HG02610 (cell line): ENCODE measurements at regions not wholly inside any gene's neighbourhood (a gene's known extent, or its start where the extent isn't known, plus 50 kb on each side); places are given as distances from the start of the nearest gene placed in this dataset.

Source experiments
- ATAC-seq: cut with Tn5 transposase; IDR thresholded peaks from one replicate; pipeline ENCODE4 v1.9.1; 2021; ENCODE audit warnings: mild to moderate bottlenecking, moderate library complexity; ENCODE audit not compliant: unreplicated experiment

DNA sequence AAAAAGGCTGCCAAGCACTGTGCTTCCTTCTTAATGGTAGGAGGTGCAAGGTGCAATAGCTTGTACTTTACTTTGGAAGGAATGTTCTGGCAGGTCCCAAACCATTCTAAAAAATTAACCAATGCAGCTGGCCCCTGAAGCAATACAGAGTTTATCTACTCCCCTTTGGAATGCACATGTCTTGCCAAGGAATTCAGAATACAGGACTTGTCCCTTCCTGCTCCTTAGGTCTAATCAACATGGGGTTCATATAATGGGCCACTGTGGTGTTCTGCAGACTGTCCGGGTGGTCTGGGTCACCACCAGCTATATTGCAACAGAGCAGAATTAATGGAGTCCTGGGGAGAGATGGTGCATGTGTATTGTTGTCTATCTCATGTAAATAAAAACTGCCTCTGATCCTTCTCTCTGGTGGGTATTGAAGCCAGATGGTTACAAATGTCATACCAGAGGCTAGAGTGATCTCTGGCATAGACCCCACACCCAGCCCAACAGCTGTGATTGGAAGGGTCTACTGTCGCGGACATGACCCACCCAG, 112.8 kb downstream of the RIPK4 start:
- no peak for ATAC-seq

DNA sequence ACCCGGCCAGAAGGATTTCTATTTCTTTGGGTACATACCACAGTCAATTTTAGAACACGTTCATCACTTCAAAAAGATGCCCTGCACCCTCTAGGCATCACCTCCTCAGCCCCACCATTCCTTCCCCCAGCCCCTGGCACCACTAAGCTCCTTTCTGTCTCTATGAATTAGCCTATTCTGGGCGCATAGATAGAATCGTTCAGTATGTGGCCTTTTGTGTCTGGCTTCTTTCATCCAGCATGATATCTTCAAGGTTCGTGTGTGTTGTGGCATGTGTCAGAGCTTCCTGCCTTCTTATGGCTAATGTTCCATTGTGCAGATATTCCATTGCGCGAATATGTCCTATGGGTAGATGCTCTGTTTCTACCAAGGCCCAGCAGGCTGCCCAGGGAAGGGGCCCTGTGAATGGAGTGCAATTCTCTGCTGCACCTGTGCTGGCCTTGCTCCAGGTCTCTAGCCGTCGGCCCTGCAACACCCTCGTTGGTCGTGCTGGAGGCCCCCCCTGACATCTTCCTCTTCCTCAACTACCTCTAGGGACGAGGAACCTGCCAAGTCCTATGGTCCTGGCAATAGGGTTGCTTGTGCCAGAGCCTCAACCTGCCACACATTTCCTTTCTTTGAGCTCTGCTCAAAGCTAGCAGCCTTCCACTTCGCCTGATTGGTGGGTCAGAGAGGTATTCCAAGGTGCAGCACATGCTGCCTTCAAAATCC, 113.5 kb downstream of the RIPK4 start:
- ATAC-seq: no peak

DNA sequence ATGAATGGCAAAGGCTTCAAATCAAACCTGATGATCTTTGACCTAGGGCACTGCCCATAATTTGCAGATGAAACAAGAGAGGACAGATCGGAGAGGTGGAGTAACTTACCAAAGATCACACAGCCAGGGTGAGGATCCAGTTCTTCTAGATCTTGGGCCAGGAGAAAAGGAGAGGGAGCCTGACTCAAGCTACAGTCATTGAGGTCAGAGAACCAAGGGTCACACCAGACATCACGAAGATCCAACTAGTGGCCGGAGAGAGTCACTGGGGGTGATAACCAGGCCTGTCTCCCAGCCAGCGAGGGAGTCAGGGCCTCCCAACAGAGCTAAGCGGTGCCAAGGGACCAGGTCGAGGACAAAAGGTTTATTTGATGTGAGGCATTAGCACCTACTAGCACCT, 115.0 kb downstream of the RIPK4 start:
- no peak for ATAC-seq

DNA sequence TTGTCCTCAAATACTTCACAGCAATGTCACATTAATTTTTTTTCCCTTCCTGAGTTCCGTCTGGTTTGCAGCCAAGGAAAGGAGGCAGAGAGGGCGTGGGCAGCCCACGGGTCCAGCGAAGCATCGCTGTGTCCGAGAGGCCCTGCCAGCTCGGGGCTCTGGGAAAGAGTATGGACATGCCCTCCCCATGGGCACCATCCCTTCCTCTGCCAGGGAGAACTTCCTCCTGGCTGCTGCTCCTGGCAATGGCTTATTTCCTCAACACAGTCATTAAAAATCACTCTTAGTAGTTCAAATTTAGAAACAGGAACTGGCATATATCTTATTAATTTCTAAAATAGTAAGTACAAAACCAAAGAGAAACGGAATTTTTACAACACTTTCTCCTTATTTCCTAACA, 115.4 kb downstream of the RIPK4 start:
- no peak for ATAC-seq

DNA sequence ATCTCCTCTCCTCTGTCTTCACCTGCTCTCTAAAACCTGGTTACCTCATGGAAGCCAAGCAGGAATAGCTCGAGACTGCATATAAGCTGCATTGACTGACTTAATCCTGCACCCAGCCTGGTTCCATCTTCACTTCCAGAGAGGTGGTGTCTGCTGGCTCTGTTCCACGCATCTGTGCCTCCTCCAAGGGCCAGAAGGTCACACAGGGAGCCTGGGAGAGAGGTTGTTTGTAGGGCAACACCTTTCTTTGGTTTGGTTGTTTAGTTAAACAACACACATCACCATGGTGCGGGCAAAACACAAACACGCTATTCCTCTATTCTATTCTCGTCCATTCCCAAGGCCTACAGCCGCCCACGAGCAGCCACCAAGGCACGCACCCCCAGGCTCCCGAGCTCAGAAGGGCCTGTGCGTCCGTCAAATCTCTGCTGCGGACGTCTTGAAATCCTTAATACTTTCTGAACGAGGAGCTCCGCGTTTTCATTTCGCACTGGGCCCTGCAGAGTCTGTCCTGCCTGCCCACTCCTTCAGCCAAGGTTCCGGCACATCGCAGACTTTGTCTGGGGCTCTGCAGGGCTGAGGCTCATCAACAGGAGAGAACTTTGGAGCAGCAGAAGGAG, 116.2 kb downstream of the RIPK4 start:
- no peak for ATAC-seq

DNA sequence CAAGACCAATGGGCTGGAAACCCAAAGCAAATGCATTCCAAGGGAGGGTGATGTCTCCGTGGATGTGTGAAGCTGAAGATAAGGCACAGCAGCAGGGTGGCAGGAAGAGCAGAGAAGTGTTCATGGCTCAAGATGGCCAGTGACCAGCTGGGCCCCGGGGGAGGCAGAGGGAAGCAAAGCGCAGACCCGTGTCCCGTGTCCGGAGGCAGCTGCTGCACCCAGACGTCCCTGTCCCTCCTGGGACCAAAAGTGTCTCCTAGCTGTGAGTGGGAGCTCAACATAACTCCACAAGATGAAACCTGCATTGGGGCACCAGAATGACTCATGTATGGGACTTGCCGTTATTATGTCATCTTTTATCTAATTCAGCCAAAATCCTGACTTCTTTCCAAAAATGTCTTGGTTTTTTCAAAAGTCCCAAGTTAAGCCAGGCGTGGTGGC, 118.2 kb downstream of the RIPK4 start:
- peak; percentile 54 for ATAC-seq

DNA sequence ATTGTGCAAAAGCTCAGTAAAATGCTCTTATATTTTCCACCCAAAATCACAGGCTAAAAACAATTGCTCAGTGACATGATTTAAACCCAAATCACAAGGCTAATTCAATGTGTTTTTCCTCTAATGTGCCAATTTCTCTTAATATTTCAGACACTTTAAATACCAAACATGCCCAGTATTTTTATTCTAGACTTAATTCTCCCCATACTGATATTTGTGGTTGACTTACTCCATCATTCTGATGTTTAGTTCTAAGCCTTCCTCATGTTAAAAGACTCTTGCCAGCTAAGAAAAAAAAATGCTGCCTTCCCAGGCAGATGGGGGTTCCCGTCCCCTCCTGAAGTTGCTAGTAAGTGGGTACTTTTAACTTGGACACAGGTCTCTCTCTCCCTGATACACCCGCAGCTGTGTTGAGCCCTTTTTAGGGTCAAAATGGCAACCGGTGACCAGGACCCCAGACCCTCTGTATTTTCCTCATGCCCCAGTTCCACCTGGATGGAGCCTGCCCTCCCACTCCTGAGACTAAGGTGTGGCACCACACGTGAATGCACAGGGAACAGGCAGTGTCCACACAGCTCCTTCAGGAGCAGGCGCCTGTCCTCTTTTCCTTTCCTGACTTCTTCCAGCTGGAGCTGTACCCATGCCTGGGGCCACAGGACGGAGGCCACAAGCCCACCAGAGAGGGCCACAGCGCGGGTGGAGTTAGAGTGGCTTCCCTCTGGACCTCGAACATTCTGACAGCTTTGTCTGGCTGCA, 118.9 kb downstream of the RIPK4 start:
- no peak for ATAC-seq

DNA sequence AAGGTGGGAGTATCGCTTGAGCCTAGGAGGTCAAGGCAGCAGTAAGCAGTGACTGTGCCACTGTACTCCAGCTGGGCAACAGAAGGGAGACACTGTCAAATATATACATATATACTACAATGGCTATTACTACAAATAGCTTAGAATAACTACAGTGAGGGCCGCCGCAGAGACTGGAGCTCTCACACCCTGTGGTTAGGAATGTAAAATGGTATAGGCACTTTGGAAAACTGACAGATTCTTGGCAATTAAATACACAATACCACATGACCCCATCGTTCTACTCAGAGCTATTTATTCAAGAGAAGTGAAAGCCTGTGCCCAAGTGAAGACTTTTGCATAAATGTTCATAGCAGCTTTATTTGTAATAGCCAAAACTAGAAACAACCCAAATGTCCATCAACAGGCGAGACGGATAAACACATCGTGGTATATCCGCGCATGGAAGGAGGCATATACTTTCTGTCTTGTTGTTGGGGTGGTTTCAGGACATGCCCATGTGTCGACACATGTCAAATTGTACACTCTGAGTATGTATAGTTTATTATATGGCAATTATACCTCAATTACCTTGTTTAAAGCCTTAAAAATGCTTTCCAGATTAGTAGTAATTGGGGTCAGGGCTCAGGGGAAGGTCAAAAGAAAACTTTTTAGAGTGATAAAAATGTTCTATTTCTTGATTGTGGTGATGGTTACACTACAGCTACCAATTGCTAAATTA, 123.4 kb downstream of the RIPK4 start:
- ATAC-seq: no peak

DNA sequence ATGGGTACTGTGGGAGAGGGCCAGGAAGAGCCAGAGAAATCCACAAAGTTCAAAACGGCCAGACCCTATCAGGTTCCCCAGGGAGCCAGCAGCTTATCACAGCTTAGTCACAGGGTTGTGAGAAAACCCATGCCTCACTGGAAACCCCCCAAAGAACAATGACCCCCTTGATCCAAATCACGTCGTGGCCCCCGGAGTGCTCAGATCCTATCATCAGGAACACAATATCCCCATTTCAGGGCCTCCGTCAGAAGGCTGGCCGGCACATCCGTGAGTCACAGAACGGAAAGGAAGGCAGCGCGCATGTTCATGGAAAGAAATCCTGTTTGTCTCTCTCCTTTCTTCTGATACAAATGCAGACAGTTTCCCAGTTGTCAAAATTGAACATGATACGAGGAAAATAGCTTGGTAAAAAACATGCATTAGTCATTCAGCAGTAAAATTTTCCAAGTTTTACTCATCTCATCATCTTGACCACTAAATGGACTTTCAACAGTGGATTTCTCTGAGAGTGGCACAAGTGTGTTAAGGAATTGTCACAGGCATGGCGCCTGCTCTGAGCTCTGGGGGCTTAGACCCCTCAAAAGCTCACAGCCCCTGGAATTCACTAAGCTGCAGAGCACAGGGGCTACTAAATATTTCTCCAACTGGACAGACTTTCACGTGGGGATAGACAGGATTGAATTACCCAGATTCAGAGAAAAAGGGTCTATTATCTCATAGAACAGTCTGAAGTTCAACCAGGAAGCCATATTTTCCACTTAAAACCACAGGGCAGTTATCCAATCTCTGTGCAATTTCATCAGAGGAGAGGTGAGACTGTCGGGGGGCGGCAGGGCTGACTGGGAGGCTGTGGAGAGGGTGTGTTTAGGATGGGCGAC, 124.8 kb downstream of the RIPK4 start:
- ATAC-seq: no peak

DNA sequence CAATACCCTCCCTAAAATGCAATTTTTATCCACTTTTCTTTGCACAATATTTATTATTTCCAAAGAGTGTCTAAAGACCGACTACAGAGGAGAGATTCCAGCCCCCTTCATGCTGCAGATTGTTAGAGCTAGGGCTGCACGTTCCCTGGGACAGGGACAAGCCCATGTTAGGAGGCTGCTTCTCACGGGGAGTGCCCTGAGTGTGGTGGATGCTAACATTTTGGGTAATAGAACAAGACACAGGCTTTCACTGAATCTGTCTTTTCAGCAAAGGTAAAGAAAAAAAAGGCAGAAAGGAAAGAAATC, 125.4 kb downstream of the RIPK4 start:
- ATAC-seq: no peak

DNA sequence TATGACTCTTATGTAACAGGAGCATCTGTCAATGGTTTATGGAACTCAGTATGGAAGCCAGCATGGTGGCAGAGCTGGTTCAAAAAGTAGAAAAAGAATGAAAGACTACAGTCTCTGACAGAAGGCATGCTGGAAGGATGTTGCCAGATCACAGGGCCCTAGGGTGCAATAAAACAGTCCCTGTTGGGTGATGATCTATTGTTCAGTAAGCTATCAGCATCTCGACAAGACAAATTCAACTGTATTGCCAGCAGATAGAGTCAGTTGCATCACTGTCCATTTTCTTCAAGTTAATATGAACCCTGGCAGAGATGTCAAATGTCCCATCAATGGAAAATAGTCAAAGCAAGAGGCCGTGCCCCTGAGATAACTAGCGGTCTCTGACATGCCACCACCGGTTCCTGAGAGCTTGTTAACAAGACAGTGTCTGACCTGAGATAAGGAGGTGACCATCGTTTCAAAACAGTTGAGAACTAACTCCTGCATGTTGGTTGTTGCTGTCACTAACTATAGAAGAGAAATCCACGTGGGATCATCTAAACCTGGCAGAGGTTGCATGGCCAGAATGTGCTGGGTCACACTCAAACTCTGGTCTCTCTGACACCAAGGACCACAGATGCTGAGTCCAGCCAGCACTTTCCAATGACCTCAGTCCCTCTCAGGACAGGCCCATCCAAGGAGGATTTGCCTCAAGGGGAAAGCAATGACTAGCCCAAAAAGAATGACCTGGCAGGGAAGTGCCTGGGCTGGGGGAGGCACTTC, 125.9 kb downstream of the RIPK4 start:
- ATAC-seq: no peak

DNA sequence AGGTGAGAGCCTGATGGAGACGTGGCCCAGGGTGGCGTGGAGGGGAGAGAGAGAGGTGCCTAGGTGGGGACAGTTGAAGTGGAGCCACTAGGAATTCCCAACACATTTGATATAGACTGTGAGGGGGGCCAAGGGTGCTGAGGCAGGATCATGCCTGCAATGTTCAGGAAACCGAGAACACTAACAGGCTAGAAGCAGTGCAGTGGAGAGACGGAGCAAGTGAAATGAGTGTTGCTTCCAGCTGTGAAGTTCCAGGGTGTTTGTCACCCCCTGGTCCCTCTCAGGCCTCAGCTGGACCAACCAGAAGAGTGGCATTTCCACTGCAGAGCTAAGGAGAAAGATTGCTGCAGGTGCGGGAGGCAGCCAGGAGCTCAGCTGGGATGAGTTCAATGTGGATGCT, 127.1 kb downstream of the RIPK4 start:
- no peak for ATAC-seq

DNA sequence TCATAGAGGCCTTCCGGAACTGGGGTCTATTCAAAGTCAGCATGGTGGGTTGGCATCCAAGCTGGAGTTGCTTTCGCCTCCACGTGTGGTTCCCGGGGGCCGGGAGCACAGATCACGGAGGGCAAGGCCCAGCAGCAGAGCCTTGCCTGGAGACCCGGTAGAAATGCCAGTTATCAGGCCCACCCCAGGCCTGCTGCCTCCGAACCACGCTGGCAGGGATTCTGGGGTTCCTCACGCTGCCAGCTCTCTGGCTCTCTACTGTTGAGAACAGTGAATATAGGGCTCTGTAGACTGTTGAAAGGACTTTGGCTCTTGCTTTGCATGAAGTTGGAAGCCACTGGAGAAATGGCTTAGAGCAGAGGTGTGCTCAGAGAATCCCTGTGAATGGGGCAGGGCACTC, 127.5 kb downstream of the RIPK4 start:
- no peak for ATAC-seq

DNA sequence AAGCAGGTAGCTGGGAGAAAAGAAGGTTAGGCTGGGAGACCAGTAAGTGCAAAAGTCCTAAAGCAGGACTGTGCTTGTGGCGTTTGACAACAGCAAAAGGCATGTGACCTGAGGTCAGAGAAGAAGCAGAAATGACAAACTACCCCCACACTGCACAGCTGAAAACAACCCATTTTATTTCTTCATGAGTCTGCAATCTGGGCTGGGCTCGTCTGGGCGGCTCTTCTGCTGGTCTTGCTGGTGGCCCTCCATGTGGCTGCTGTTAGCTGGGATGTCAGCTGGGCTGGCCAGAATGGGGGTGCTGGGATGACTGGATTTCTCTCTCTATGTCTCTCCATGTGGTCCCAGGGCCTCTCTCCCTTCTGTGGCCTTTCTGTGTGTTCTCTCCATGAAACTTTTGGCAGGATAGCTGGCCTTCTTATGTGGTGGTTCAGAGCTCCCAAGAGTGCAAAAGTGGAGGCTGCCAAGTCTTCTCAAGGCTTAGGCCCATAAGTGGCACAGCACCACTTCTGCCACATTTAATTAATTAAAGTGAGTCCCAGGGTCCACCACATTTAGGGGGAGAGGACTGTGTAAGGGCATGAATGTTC, 128.6 kb downstream of the RIPK4 start:
- no peak for ATAC-seq

DNA sequence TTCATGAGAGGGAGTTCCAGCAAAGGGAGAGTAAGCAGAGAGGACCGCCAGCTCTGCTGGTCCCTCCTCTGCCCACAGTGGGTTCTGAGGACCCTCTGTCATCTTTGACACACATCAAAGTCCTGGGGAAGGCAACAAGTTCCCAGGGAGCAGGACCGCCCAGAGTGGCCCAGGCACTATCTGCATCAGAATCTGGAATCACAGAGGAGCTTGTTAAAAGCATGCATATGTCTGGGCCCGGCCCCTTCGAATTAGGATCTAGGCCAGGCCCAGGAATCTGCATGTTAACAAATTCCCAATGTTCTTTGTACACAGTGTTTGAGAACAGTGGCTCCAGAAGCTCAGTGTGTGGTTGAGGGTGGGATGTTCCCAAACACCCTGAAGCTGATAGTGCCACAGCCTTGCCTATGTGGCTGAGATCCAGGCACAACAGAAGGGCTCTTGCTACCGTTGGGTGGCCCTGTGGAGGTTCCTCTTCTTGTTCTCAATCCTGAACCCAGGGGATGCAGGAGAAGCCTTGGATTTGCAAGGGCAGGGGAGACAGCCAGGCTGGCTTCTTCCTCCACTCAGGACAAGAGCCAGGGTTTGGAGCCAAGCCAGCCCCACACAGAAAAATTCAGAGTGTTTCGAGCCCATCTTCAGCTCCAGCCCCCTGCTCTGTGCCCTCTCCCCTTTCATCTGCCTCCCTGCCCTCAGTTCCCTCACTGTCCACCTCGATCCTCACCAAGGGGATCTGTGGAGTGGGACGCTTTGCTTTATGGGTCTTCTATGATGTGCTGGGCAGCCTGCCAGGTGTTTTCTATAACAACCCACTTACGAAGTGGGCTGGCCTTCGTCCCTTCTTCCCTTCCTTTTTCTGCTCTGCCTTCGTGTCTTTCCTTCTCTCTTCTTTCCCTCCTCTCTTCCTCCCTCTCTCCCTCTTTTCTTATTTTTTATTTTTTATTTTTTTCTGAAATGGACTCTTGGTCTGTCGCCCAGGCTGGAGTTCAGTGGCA, 129.0 kb upstream of the TMPRSS2 start:
- no peak for ATAC-seq

DNA sequence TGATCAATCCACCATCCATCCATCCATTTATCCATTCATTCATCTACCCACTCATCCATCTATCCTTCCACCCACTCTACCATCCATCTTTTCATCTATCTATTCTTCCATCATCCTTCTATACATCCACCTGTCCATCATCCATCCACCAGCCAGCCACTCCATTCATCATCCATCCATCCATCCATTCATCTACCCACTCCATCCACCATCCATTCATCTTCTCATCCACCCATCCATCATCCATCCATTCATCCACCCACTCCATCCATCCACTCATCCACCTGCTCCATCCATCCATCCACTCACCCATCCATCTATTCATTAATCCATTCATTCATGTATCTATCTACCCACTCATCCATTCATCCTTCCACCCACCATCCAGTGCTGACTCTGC, 127.9 kb upstream of the TMPRSS2 start:
- no peak for ATAC-seq

DNA sequence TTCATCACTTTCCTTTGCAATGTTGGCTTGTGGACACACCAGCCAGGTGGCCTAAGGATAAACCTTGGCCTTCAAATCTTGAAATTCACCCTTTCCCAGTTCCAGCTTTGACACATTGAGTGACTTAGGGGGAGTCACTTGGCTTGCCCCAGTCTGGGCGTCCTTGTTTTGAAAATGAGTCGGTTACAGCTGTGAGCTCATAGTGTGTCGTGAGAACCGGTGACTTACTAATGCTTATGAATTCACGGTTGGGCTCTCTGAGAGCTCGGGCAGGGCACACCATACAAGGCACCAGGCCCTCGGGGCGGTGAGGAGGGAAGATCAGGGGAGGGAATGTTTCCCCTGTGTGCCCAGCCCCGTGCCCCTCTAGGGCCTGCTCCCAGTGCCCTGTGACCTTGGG, 126.9 kb upstream of the TMPRSS2 start:
- ATAC-seq: no peak

DNA sequence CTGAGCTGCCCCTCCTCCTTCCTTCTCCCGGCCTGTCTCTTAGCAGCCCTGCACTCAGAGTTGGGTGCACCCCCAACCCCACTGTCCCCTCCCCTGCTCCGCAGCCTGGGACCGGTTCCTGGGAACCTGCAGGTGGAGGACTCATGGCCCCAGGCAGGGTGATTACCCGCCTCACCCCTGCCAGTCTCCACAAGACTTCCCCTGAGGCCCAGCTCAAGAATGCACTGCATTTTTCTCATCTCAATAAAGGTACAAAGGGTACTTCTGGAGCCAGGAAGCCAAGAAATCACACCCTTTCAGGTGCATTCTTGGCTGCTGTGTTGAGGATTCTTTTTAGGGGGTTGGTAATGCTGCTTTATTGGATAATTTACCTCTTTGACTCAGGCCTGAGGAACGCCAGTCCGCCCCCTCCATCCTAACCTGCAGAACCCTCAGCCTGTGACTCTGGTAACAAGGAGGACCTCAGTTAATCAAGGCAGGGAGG, 126.3 kb upstream of the TMPRSS2 start:
- ATAC-seq: no peak
